ENCODE measurements at regions not wholly inside any gene's neighbourhood (a gene's known extent, or its start where the extent isn't known, plus 50 kb on each side); places are given as distances from the start of the nearest gene placed in this dataset.

GRCh38 chr21:35476621-35477395 is 427.7 kb upstream of the RUNX1 start:
- no peak for DNase-seq (ENCODE audit: low read depth)
- TF ChIP-seq POLR2A (IDR thresholded peaks at IDR 0.05; ENCODE audit: extremely low read depth, insufficient read length) (no peak), CTCF (IDR thresholded peaks at IDR 0.05; ENCODE audit: low read depth, low read length) (no peak), MAX (IDR thresholded peaks at IDR 0.05; ENCODE audit: low read depth, low read length) (no peak), MYC (IDR thresholded peaks at IDR 0.05; ENCODE audit: low read depth, low read length) (no peak)
- H3K4me3 ChIP-seq (ENCODE audit: low read depth, low read length): no peak overlapping the region

- H3K4me3 ChIP-seq (ENCODE audit: low read depth, low read length): peak overlapping the region; percentile 17
- TF ChIP-seq POLR2A (IDR thresholded peaks at IDR 0.05; ENCODE audit: extremely low read depth, insufficient read length) (no peak), CTCF (IDR thresholded peaks at IDR 0.05; ENCODE audit: low read depth, low read length) (no peak), MYC (IDR thresholded peaks at IDR 0.05; ENCODE audit: low read depth, low read length) (peak; percentile 56)
- DNase-seq (ENCODE audit: low read depth): peak; percentile 86
Measured at GRCh38 chr21:35475762-35476161, 426.7 kb upstream of the RUNX1 start.

GRCh38 chr21:35475009-35475408 is 425.9 kb upstream of the RUNX1 start:
- TF ChIP-seq MYC (IDR thresholded peaks at IDR 0.05; ENCODE audit: low read depth, low read length) (no peak), MAX (IDR thresholded peaks at IDR 0.05; ENCODE audit: low read depth, low read length) (no peak), POLR2A (IDR thresholded peaks at IDR 0.05; ENCODE audit: extremely low read depth, insufficient read length) (no peak), CTCF (IDR thresholded peaks at IDR 0.05; ENCODE audit: low read depth, low read length) (no peak)
- H3K4me3 ChIP-seq (ENCODE audit: low read depth, low read length): no peak overlapping the region
- DNase-seq (ENCODE audit: low read depth): peak; percentile 50

- H3K4me3 ChIP-seq (ENCODE audit: low read depth, low read length): no peak overlapping the region
- peak; percentile 4 for DNase-seq (ENCODE audit: low read depth)
- TF ChIP-seq CTCF (IDR thresholded peaks at IDR 0.05; ENCODE audit: low read depth, low read length) (no peak), MYC (IDR thresholded peaks at IDR 0.05; ENCODE audit: low read depth, low read length) (no peak), MAX (IDR thresholded peaks at IDR 0.05; ENCODE audit: low read depth, low read length) (no peak), POLR2A (IDR thresholded peaks at IDR 0.05; ENCODE audit: extremely low read depth, insufficient read length) (no peak)
Measured at GRCh38 chr21:35473496-35473895, 424.4 kb upstream of the RUNX1 start.

GRCh38 chr21:35470522-35470921 is 421.4 kb upstream of the RUNX1 start:
- no peak overlapping the region for H3K4me3 ChIP-seq (ENCODE audit: low read depth, low read length)
- TF ChIP-seq MAX (IDR thresholded peaks at IDR 0.05; ENCODE audit: low read depth, low read length): no peak
- no peak for TF ChIP-seq POLR2A (IDR thresholded peaks at IDR 0.05; ENCODE audit: extremely low read depth, insufficient read length)
- TF ChIP-seq MYC (IDR thresholded peaks at IDR 0.05; ENCODE audit: low read depth, low read length): no peak
- no peak for TF ChIP-seq CTCF (IDR thresholded peaks at IDR 0.05; ENCODE audit: low read depth, low read length)
- peak; percentile 11 for DNase-seq (ENCODE audit: low read depth)
